IMR-90 (cell line): ENCODE measurements at regions not wholly inside any gene's neighbourhood (a gene's known extent, or its start where the extent isn't known, plus 50 kb on each side); places are given as distances from the start of the nearest gene placed in this dataset.

Experiments
- ATAC-seq: fragments of 200-7000 bp; cut with Tn5 transposase; 2 replicates; pipeline ENCODE4 v1.9.1; 2020; ENCODE audit warnings: low read depth, mild to moderate bottlenecking, moderate library complexity
- BruUV-seq: library from RNA; stranded (reverse); fragments of 400-500 nt; replicated peaks from 2 replicates; lab custom pipeline; 2021; lab: Mats Ljungman, UMichigan
- CTCF ChIA-PET: fragments of 300-600 bp; formaldehyde crosslinking; extraction: SDS; loops from one replicate; lab custom pipeline; 2021; ENCODE audit warnings: antibody characterized with exemption; lab: Yijun Ruan, JAX
- POLR2A ChIA-PET: fragments of 300-600 bp; sonication (Branson Sonifier 250); formaldehyde crosslinking; loops from one replicate; lab custom pipeline; 2022; ENCODE audit warnings: antibody characterized with exemption; ENCODE audit not compliant: unreplicated experiment; lab: Charles Lee
- DNase-seq: peaks from one replicate; pipeline ENCODE4 v3.0.0; 2013
- H2AFZ ChIP-seq: replicated peaks from 2 replicates; pipeline ENCODE3; 2013; ENCODE audit warnings: low read length, mild to moderate bottlenecking; ENCODE audit not compliant: poor library complexity
- H2AK5ac ChIP-seq: 2 replicates; pipeline ENCODE4 v1.6.1; 2013; ENCODE audit warnings: low read depth, low read length, inconsistent platforms
- H2AK9ac ChIP-seq: replicated peaks from 2 replicates; pipeline ENCODE3; 2013; ENCODE audit warnings: mild to moderate bottlenecking, low read depth, low read length, moderate library complexity; ENCODE audit not compliant: poor library complexity
- H2BK120ac ChIP-seq: 2 replicates; pipeline ENCODE4 v1.6.1; 2013; ENCODE audit warnings: low read depth, low read length, inconsistent platforms
- H2BK15ac ChIP-seq: 3 replicates; pipeline ENCODE4 v1.6.1; 2013; ENCODE audit warnings: low read depth, low read length, inconsistent platforms
- H2BK20ac ChIP-seq: 2 replicates; pipeline ENCODE4 v1.6.1; 2013; ENCODE audit warnings: low read depth, mild to moderate bottlenecking, inconsistent platforms, low read length, moderate library complexity
- H2BK5ac ChIP-seq: 2 replicates; pipeline ENCODE4 v1.6.1; 2013; ENCODE audit warnings: mild to moderate bottlenecking, low read depth, low read length, inconsistent platforms; ENCODE audit not compliant: poor library complexity, severe bottlenecking
- H3K14ac ChIP-seq: replicated peaks from 2 replicates; pipeline ENCODE4 v1.6.1; 2013; ENCODE audit warnings: low read depth, low read length, inconsistent platforms
- H3K18ac ChIP-seq: 2 replicates; pipeline ENCODE4 v1.6.1; 2013; ENCODE audit warnings: low read depth, low read length, control low read depth
- H3K23ac ChIP-seq: 2 replicates; pipeline ENCODE4 v1.6.1; 2013; ENCODE audit warnings: low read depth, low read length, inconsistent platforms
- H3K27ac ChIP-seq: 2 replicates; pipeline ENCODE4 v1.5.1; 2013; ENCODE audit warnings: mild to moderate bottlenecking, control low read depth, low read length; ENCODE audit not compliant: insufficient read depth
- H3K27me3 ChIP-seq: 2 replicates; pipeline ENCODE4 v1.6.1; 2013; ENCODE audit warnings: low read length; ENCODE audit not compliant: control insufficient read depth, insufficient read depth
- H3K36me3 ChIP-seq: 2 replicates; pipeline ENCODE4 v1.6.1; 2013; ENCODE audit warnings: low read length, mixed read lengths; ENCODE audit not compliant: control insufficient read depth, insufficient read depth
- H3K4ac ChIP-seq: 2 replicates; pipeline ENCODE4 v1.6.1; 2013; ENCODE audit warnings: low read depth, low read length, inconsistent platforms
- H3K4me1 ChIP-seq: 2 replicates; pipeline ENCODE4 v1.6.1; 2013; ENCODE audit warnings: low read length, mixed read lengths; ENCODE audit not compliant: control insufficient read depth, insufficient read depth
- H3K4me2 ChIP-seq: 2 replicates; pipeline ENCODE4 v1.6.1; 2013; ENCODE audit warnings: low read depth, mild to moderate bottlenecking, control low read depth, low read length, moderate library complexity
- H3K4me3 ChIP-seq: 2 replicates; pipeline ENCODE4 v1.5.1; 2013; ENCODE audit warnings: low read depth, mild to moderate bottlenecking, control low read depth, low read length, moderate library complexity; ENCODE audit not compliant: insufficient read depth
- H3K56ac ChIP-seq: 2 replicates; pipeline ENCODE4 v1.6.1; 2013; ENCODE audit warnings: low read length, inconsistent platforms; ENCODE audit not compliant: insufficient read depth; ENCODE audit errors: extremely low read depth
- H3K79me1 ChIP-seq, 2 experiments: 2 replicates each; pipeline ENCODE4 v1.6.1; 2013; ENCODE audit warnings: low read length in 2 of 2, inconsistent platforms in 1 of 2, low read depth in 1 of 2
- H3K9ac ChIP-seq: 2 replicates; pipeline ENCODE4 v1.6.1; 2013; ENCODE audit warnings: low read depth, low read length, control low read depth
- H3K9me1 ChIP-seq: 2 replicates; pipeline ENCODE4 v1.6.1; 2013; ENCODE audit warnings: low read length, inconsistent platforms; ENCODE audit not compliant: insufficient read depth
- H3K9me3 ChIP-seq: 2 replicates; pipeline ENCODE4 v1.6.1; 2013; ENCODE audit warnings: low read length; ENCODE audit not compliant: control insufficient read depth, insufficient read depth
- H4K20me1 ChIP-seq: 2 replicates; pipeline ENCODE4 v1.6.1; 2013; ENCODE audit warnings: low read length, inconsistent platforms; ENCODE audit not compliant: insufficient read depth
- H4K5ac ChIP-seq: 2 replicates; pipeline ENCODE4 v1.6.1; 2013; ENCODE audit warnings: mild to moderate bottlenecking, low read depth, low read length, control low read depth
- H4K8ac ChIP-seq, 2 experiments: 2 replicates each; pipeline ENCODE4 v1.6.1; 2013; ENCODE audit warnings: low read depth in 2 of 2, low read length in 2 of 2, control low read depth in 1 of 2, inconsistent platforms in 1 of 2
- H4K91ac ChIP-seq: 2 replicates; pipeline ENCODE4 v1.6.1; 2013; ENCODE audit warnings: low read depth, low read length, inconsistent platforms; ENCODE audit not compliant: insufficient read depth
- BHLHE40 ChIP-seq: fragments of 150-350 bp; IDR thresholded peaks from 2 replicates; pipeline ENCODE4 v1.6.1; 2016; ENCODE audit warnings: mild to moderate bottlenecking, low read depth, low read length
- CEBPB ChIP-seq: IDR thresholded peaks from 2 replicates; pipeline ENCODE4 v1.6.1; 2012; ENCODE audit warnings: low read depth, low read length, improper control_type of control experiment
- CHD1 ChIP-seq: IDR thresholded peaks from 2 replicates; pipeline ENCODE4 v1.6.1; 2012; ENCODE audit warnings: low read depth, low read length, improper control_type of control experiment
- CTCF ChIP-seq: conservative IDR thresholded peaks from 2 replicates; pipeline ENCODE4 v1.5.1; 2012; ENCODE audit warnings: mild to moderate bottlenecking, low read depth, low read length, improper control_type of control experiment
- ELK1 ChIP-seq: fragments of 150-350 bp; IDR thresholded peaks from 2 replicates; pipeline ENCODE4 v1.6.1; 2016; ENCODE audit warnings: low read depth, mild to moderate bottlenecking, low read length, moderate library complexity, borderline replicate concordance
- FOS ChIP-seq: fragments of 150-350 bp; IDR thresholded peaks from 2 replicates; pipeline ENCODE4 v1.6.1; 2016; ENCODE audit warnings: low read depth, low read length
- MAFK ChIP-seq: IDR thresholded peaks from 2 replicates; pipeline ENCODE4 v1.6.1; 2012; ENCODE audit warnings: low read depth, low read length, improper control_type of control experiment
- MAZ ChIP-seq: IDR thresholded peaks from 2 replicates; pipeline ENCODE4 v1.6.1; 2012; ENCODE audit warnings: low read depth, mild to moderate bottlenecking, low read length, improper control_type of control experiment, moderate library complexity, borderline replicate concordance
- MXI1 ChIP-seq: IDR thresholded peaks from 2 replicates; pipeline ENCODE4 v1.6.1; 2012; ENCODE audit warnings: low read depth, mild to moderate bottlenecking, low read length, moderate library complexity, borderline replicate concordance
- NFE2L2 ChIP-seq: fragments of 150-350 bp; IDR thresholded peaks from 2 replicates; pipeline ENCODE4 v1.6.1; 2016; ENCODE audit warnings: low read depth, mild to moderate bottlenecking, low read length
- POLR2A ChIP-seq: IDR thresholded peaks from 2 replicates; pipeline ENCODE4 v1.6.1; 2012; ENCODE audit warnings: mild to moderate bottlenecking, low read depth, low read length
- RAD21 ChIP-seq: IDR thresholded peaks from 2 replicates; pipeline ENCODE4 v1.6.1; 2012; ENCODE audit warnings: low read length, improper control_type of control experiment
- RCOR1 ChIP-seq: IDR thresholded peaks from 2 replicates; pipeline ENCODE4 v1.6.1; 2012; ENCODE audit warnings: mild to moderate bottlenecking, low read length, improper control_type of control experiment; ENCODE audit not compliant: insufficient replicate concordance
- RFX5 ChIP-seq: IDR thresholded peaks from 2 replicates; pipeline ENCODE4 v1.8.0; 2012; ENCODE audit warnings: low read depth, mild to moderate bottlenecking, low read length, moderate library complexity
- SMC3 ChIP-seq: fragments of 150-350 bp; IDR thresholded peaks from 2 replicates; pipeline ENCODE4 v1.6.1; 2016; ENCODE audit warnings: low read depth, mild to moderate bottlenecking, antibody characterized with exemption, low read length, moderate library complexity
- WGBS, 2 experiments: methylation state at CpG; one replicate each; pipeline versions ENCODE4 v1.1.5 to v1.1.7; 2013; ENCODE audit warnings: missing lambda C conversion rate in 2 of 2; ENCODE audit not compliant: insufficient read length in 1 of 2; ENCODE audit errors: extremely low coverage in 2 of 2; 5-methylcytosine and 5-hydroxymethylcytosine counted together
- dilution Hi-C: fragments of 300-500 bp; cut with HindIII; formaldehyde crosslinking; loops from one replicate; pipeline ENCODE4 v1.14.3; 2018; ENCODE audit warnings: low sequenced_read_pairs; ENCODE audit not compliant: unreplicated experiment
- in situ Hi-C: fragments of 300-500 bp; cut with MboI; formaldehyde crosslinking; loops from 3 replicates; pipeline ENCODE4 v1.14.3; 2019; ENCODE audit warnings: low sequenced_read_pairs, inconsistent platforms, mixed read lengths
- intact Hi-C: fragments of 100-400 bp; cut with micrococcal nuclease; formaldehyde crosslinking; loops from 2 replicates; pipeline ENCODE4 v1.10.0; 2022
- TF ChIP-seq, protein P1 (sequence below): fragments of 150-350 bp; IDR thresholded peaks from 2 replicates; pipeline ENCODE4 v1.6.1; 2017; ENCODE audit warnings: mild to moderate bottlenecking, antibody characterized with exemption, low read length, low read depth

- dilution Hi-C loops (no loop called here), intact Hi-C loops (no loop called here), in situ Hi-C loops (no loop called here)
- Histone ChIP-seq H3K14ac (no peak overlapping the region), H2BK120ac (no peak overlapping the region), H3K18ac (no peak overlapping the region), H4K20me1 (no peaks in the 10 kb centered on the region), H3K79me1 (no peaks in the 10 kb centered on the region), H3K4me3 (no peak overlapping the region), H3K36me3 (no peaks in the 10 kb centered on the region), H3K4ac (no peak overlapping the region), H3K9ac (no peak overlapping the region), H3K4me2 (no peak overlapping the region), H3K27ac (no peak overlapping the region), H2AK5ac (no peak overlapping the region), H2BK15ac (no peak overlapping the region), H3K56ac (no peak overlapping the region), H3K9me1 (no peaks in the 10 kb centered on the region), H3K4me1 (no peaks in the 10 kb centered on the region), H3K9me3 (no peaks in the 10 kb centered on the region), H4K8ac (no peak overlapping the region), H3K27me3 (peaks cover 2% of the 10 kb centered on the region; the same call in 1 of the 2 replicates), H3K23ac (no peak overlapping the region), H2AK9ac (no peak overlapping the region), H2BK20ac (no peak overlapping the region), H4K91ac (no peak overlapping the region), H2BK5ac (no peak overlapping the region), H2AFZ (no peak overlapping the region), H4K5ac (no peak overlapping the region)
- CTCF ChIA-PET = no interaction called here
- 36% methylated on average over 3 of the region's 3 CpGs; no CpG with 5 or more reads in 1 of the 2 experiments for WGBS, 2 experiments
- DNase-seq (no peak), ATAC-seq (no peak)
- BruUV-seq = no TSS peak
- TF ChIP-seq, protein P1, sequence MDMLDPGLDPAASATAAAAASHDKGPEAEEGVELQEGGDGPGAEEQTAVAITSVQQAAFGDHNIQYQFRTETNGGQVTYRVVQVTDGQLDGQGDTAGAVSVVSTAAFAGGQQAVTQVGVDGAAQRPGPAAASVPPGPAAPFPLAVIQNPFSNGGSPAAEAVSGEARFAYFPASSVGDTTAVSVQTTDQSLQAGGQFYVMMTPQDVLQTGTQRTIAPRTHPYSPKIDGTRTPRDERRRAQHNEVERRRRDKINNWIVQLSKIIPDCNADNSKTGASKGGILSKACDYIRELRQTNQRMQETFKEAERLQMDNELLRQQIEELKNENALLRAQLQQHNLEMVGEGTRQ = no peak
- TF ChIP-seq BHLHE40 (no peak), MXI1 (no peak), RCOR1 (no peak), POLR2A (no peak), CEBPB (no peak), MAZ (no peak), SMC3 (no peak), RAD21 (no peak), NFE2L2 (no peak), RFX5 (no peak), MAFK (no peak), ELK1 (no peak), FOS (no peak), CTCF (no peak), CHD1 (no peak)
- POLR2A ChIA-PET = no interaction called here
Measured at GRCh38 chr2:16717477-16717876, 51.8 kb upstream of the CYRIA start.
